Breast epithelium (tissue), 3 donors: ENCODE measurements at regions not wholly inside any gene's neighbourhood (a gene's known extent, or its start where the extent isn't known, plus 50 kb on each side); places are given as distances from the start of the nearest gene placed in this dataset.

Experiments used
- CTCF ChIP-seq, 3 donors: fragments of 450-650 bp; IDR thresholded peaks; one replicate each; pipeline ENCODE4 v1.5.1; 2016 to 2017; ENCODE audit warnings: antibody characterized with exemption in 3 of 3, mild to moderate bottlenecking in 3 of 3, moderate library complexity in 3 of 3
- POLR2A ChIP-seq: fragments of 450-650 bp; IDR thresholded peaks from one replicate; pipeline ENCODE4 v1.6.1; 2016; ENCODE audit warnings: antibody characterized with exemption, mild to moderate bottlenecking, moderate library complexity

GRCh38 chr2:6352247-6352646 is 513.5 kb downstream of the CMPK2 start:
- TF ChIP-seq CTCF (IDR thresholded peaks at IDR 0.05): no peak
- TF ChIP-seq POLR2A: no peak
